PC-3 (cell line): ENCODE measurements at regions not wholly inside any gene's neighbourhood (a gene's known extent, or its start where the extent isn't known, plus 50 kb on each side); places are given as distances from the start of the nearest gene placed in this dataset.

ENCODE experiments used
- ATAC-seq: fragments of 200-7000 bp; cut with Tn5 transposase; 2 replicates; pipeline ENCODE4 v1.9.1; 2020; ENCODE audit warnings: mild to moderate bottlenecking, moderate library complexity
- BruUV-seq: library from RNA; stranded (reverse); fragments of 400-500 nt; replicated peaks from 2 replicates; lab custom pipeline; 2021; lab: Mats Ljungman, UMichigan
- CTCF ChIA-PET: fragments of 300-600 bp; sonication (Branson Sonifier 250); formaldehyde crosslinking; loops from one replicate; lab custom pipeline; 2022; ENCODE audit warnings: antibody characterized with exemption; lab: Charles Lee
- POLR2A ChIA-PET: fragments of 300-600 bp; sonication (Branson Sonifier 250); formaldehyde crosslinking; loops from one replicate; lab custom pipeline; 2022; ENCODE audit warnings: antibody characterized with exemption; ENCODE audit not compliant: unreplicated experiment; lab: Charles Lee
- DNase-seq: peaks from one replicate; pipeline ENCODE4 v3.0.0-alpha.2; 2015
- H2AFZ ChIP-seq: fragments of 300-600 bp; sonication (generic); 2 replicates; pipeline ENCODE4 v1.6.0; 2016; ENCODE audit warnings: antibody characterized with exemption, low read length
- H3F3A ChIP-seq: fragments of 300-600 bp; sonication (generic); one replicate; pipeline ENCODE4 v1.6.0; 2017; ENCODE audit warnings: antibody characterized with exemption, low read length, control low read depth, mild to moderate bottlenecking; ENCODE audit not compliant: unreplicated experiment
- H3K27ac ChIP-seq: fragments of 300-600 bp; sonication (generic); 2 replicates; pipeline ENCODE4 v1.5.1; 2016; ENCODE audit warnings: mild to moderate bottlenecking, low read length
- H3K27me3 ChIP-seq: fragments of 300-600 bp; sonication (generic); 2 replicates; pipeline ENCODE4 v1.6.1; 2016; ENCODE audit warnings: low read length, mixed read lengths
- H3K36me3 ChIP-seq: fragments of 300-600 bp; sonication (generic); 2 replicates; pipeline ENCODE4 v1.6.1; 2016; ENCODE audit warnings: low read depth, mixed run types, low read length, mixed read lengths
- H3K4me1 ChIP-seq: fragments of 300-600 bp; sonication (generic); 2 replicates; pipeline ENCODE4 v1.5.1; 2016; ENCODE audit warnings: low read length; ENCODE audit not compliant: insufficient read depth
- H3K4me2 ChIP-seq: fragments of 300-600 bp; sonication (generic); 2 replicates; pipeline ENCODE4 v1.6.0; 2016; ENCODE audit warnings: low read length
- H3K4me3 ChIP-seq: fragments of 300-600 bp; sonication (generic); 2 replicates; pipeline ENCODE4 v1.5.1; 2016; ENCODE audit warnings: mild to moderate bottlenecking, low read length, mixed read lengths
- H3K79me2 ChIP-seq: fragments of 300-600 bp; sonication (generic); 2 replicates; pipeline ENCODE4 v1.6.1; 2017; ENCODE audit warnings: low read length, mixed read lengths
- H3K9ac ChIP-seq: fragments of 300-600 bp; sonication (generic); 2 replicates; pipeline ENCODE4 v1.6.0; 2016; ENCODE audit warnings: mild to moderate bottlenecking, low read length
- H3K9me2 ChIP-seq: fragments of 300-600 bp; sonication (generic); replicated peaks from 2 replicates; pipeline ENCODE4 v1.6.1; 2016; ENCODE audit warnings: mixed run types, low read length, mixed read lengths
- H3K9me3 ChIP-seq: fragments of 300-600 bp; sonication (generic); 2 replicates; pipeline ENCODE4 v1.6.1; 2016; ENCODE audit warnings: low read length, mixed read lengths
- H4K20me1 ChIP-seq: fragments of 300-600 bp; sonication (generic); 2 replicates; pipeline ENCODE4 v1.6.1; 2016; ENCODE audit warnings: low read length, mixed read lengths
- CTCF ChIP-seq: fragments of 300-600 bp; sonication (generic); conservative IDR thresholded peaks from 2 replicates; pipeline ENCODE4 v1.5.1; 2017; ENCODE audit warnings: antibody characterized with exemption, low read depth, mild to moderate bottlenecking, low read length
- EZH2 ChIP-seq: fragments of 300-600 bp; sonication (generic); IDR thresholded peaks from one replicate; pipeline ENCODE4 v1.6.1; 2017; ENCODE audit warnings: antibody characterized with exemption, mild to moderate bottlenecking, low read length; ENCODE audit not compliant: unreplicated experiment
- EZH2phosphoT487 ChIP-seq: fragments of 300-600 bp; sonication (generic); IDR thresholded peaks from 2 replicates; pipeline ENCODE4 v1.6.1; 2018; ENCODE audit warnings: mild to moderate bottlenecking, antibody characterized with exemption, low read length, borderline replicate concordance
- intact Hi-C: fragments of 100-400 bp; cut with micrococcal nuclease; formaldehyde crosslinking; loops from 2 replicates; pipeline ENCODE4 v1.9.0; 2023

GRCh38 chr18:70452501-70452900 lies 163.7 kb downstream of the SOCS6 start:
- intact Hi-C loops, result loop anchor here (5.0 kb wide), 1 partner anchor 365 kb away; no protein-coding TSS in a partner anchor
- Histone ChIP-seq H3K4me2 (no peak overlapping the region), H3F3A (no peaks in the 10 kb centered on the region), H3K4me3 (no peak overlapping the region), H3K9ac (no peak overlapping the region), H3K27ac (no peak overlapping the region), H4K20me1 (no peaks in the 10 kb centered on the region), H3K79me2 (no peaks in the 10 kb centered on the region), H3K4me1 (no peaks in the 10 kb centered on the region), H3K27me3 (no peaks in the 10 kb centered on the region), H3K9me2 (no peaks in the 10 kb centered on the region), H3K36me3 (no peaks in the 10 kb centered on the region), H3K9me3 (no peaks in the 10 kb centered on the region), H2AFZ (no peak overlapping the region)
- no peak for TF ChIP-seq EZH2
- no peak for TF ChIP-seq EZH2phosphoT487
- no peak for TF ChIP-seq CTCF
- DNase-seq (no peak), ATAC-seq (no peak)
- ChIA-PET POLR2A (no interaction called here), CTCF (interaction anchor here (0.5 to 0.6 kb wide), 2 partner anchors 286 to 805 kb away, joined by 3 read pairs; no protein-coding TSS in a partner anchor)
- BruUV-seq, result no TSS peak

- Histone ChIP-seq H3K4me3 (no peak overlapping the region), H3K79me2 (no peaks in the 10 kb centered on the region), H3K27ac (no peak overlapping the region), H3K9ac (no peak overlapping the region), H4K20me1 (no peaks in the 10 kb centered on the region), H3K9me2 (no peaks in the 10 kb centered on the region), H3K4me2 (no peak overlapping the region), H3F3A (no peaks in the 10 kb centered on the region), H2AFZ (peak overlapping the region; percentile 42; the same call in 1 of the 2 replicates), H3K27me3 (no peaks in the 10 kb centered on the region), H3K9me3 (no peaks in the 10 kb centered on the region), H3K36me3 (no peaks in the 10 kb centered on the region), H3K4me1 (no peaks in the 10 kb centered on the region)
- POLR2A ChIA-PET, result interaction anchor here (0.5 kb wide), 1 partner anchor 253 kb away, joined by 7 read pairs; no protein-coding TSS in a partner anchor
- peak; percentile 29 for DNase-seq
- intact Hi-C loops, result loop anchor here (1.0 to 5.0 kb wide), 3 partner anchors 254 to 363 kb away; no protein-coding TSS in a partner anchor
- BruUV-seq, result no TSS peak
- TF ChIP-seq CTCF (peak; percentile 73), EZH2phosphoT487 (no peak), EZH2 (no peak)
- ATAC-seq, result no peak
- CTCF ChIA-PET, result interaction anchor here (0.7 to 1.0 kb wide), 2 partner anchors 28 to 264 kb away, joined by 5 to 9 read pairs; no protein-coding TSS in a partner anchor
Observed at GRCh38 chr18:70450426-70451253, 161.8 kb downstream of the SOCS6 start.

- CTCF ChIA-PET, result interaction anchor here (0.6 to 1.4 kb wide), 2 partner anchors 93 to 253 kb away, joined by 3 to 4 read pairs; no protein-coding TSS in a partner anchor
- Histone ChIP-seq H3K27me3 (no peaks in the 10 kb centered on the region), H3K4me2 (no peak overlapping the region), H3K36me3 (0 out of 2 replicates have a peak, but pooled peaks cover 3% of the 10 kb centered on the region), H3K9ac (no peak overlapping the region), H3K4me3 (no peak overlapping the region), H3K4me1 (no peaks in the 10 kb centered on the region), H3K9me2 (no peaks in the 10 kb centered on the region), H4K20me1 (no peaks in the 10 kb centered on the region), H3K9me3 (peaks cover 8% of the 10 kb centered on the region; the same call in 1 of the 2 replicates), H3K79me2 (no peaks in the 10 kb centered on the region), H2AFZ (no peak overlapping the region), H3F3A (no peaks in the 10 kb centered on the region), H3K27ac (no peak overlapping the region)
- POLR2A ChIA-PET, result no interaction called here
- no peak for ATAC-seq
- no peak for DNase-seq
- intact Hi-C loops, result no loop called here
- no peak for TF ChIP-seq CTCF
- no peak for TF ChIP-seq EZH2
- no peak for TF ChIP-seq EZH2phosphoT487
- BruUV-seq, result no TSS peak
Observed at GRCh38 chr18:70448588-70448987, 159.7 kb downstream of the SOCS6 start.
